ENCODE measurements at regions not wholly inside any gene's neighbourhood (a gene's known extent, or its start where the extent isn't known, plus 50 kb on each side); places are given as distances from the start of the nearest gene placed in this dataset.

- Histone ChIP-seq H3K27ac (replicated peaks in 1 of 4) (no peak overlapping the region), H3K4me1 (no peaks in the 10 kb centered on the region), H3K4me3 (no peak overlapping the region), H3K36me3 (no peaks in the 10 kb centered on the region), H3K9me3 (no peaks in the 10 kb centered on the region), H3K27me3 (no peaks in the 10 kb centered on the region)
- WGBS = 92% methylated on average over 3 of the region's 5 CpGs
- DNase-seq (ENCODE audit: extremely low spot score) = no peak
- TF ChIP-seq POLR2AphosphoS5 (IDR thresholded peaks at IDR 0.05) = no peak
- TF ChIP-seq POLR2A (IDR thresholded peaks at IDR 0.05; ENCODE audit: low read depth) = no peak
- TF ChIP-seq EP300 (IDR thresholded peaks at IDR 0.05) = no peak
- no peak for TF ChIP-seq CTCF (IDR thresholded peaks at IDR 0.05)
- intact Hi-C loops (cut with DNase I) = no loop called here
Observed at GRCh38 chr21:20645344-20645743, 352.9 kb upstream of the NCAM2 start.

DNA sequence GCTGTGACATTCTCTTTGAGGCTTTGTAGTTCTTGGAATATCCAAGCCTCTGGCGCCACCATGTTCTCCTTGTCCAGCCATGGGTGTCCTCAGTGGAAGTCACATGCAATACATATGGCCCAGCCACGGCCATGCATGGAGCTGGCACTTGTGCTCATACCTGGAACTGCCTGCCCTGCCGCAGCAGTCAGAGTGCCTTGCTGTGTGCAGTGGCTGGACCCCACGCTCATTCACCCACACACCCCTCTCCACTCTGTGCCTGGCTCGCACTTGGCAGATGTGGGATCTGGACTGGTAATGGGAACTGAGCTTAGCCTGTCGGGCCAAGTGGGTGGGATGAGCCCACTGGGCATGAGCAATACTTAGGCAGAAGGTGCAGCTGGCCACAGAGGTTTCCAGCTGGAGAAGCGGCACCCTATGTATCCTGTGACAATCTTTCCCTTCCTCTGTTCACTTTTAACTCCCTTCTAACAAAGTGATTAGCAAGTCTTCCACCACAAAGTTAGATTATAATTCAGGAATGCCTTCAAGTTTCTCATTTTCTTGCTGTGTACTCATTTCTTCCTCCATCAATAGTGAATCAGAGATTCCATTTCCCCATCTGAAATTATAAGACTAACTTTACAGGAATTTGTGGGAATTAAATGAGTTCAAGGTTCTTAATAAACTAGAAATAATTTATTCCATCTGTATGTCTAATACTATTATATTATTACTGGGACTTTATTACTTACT lies 351.6 kb upstream of the NCAM2 start:
- Histone ChIP-seq H3K4me3 (no peak overlapping the region), H3K27ac (replicated peaks in 1 of 4) (no peak overlapping the region), H3K9me3 (no peaks in the 10 kb centered on the region), H3K27me3 (no peaks in the 10 kb centered on the region), H3K36me3 (no peaks in the 10 kb centered on the region), H3K4me1 (no peaks in the 10 kb centered on the region)
- no peak for DNase-seq (ENCODE audit: extremely low spot score)
- intact Hi-C loops (cut with DNase I) = no loop called here
- no peak for TF ChIP-seq POLR2AphosphoS5 (IDR thresholded peaks at IDR 0.05)
- no peak for TF ChIP-seq EP300 (IDR thresholded peaks at IDR 0.05)
- no peak for TF ChIP-seq POLR2A (IDR thresholded peaks at IDR 0.05; ENCODE audit: low read depth)
- WGBS = 99% methylated on average over 5 of the region's 7 CpGs

DNA sequence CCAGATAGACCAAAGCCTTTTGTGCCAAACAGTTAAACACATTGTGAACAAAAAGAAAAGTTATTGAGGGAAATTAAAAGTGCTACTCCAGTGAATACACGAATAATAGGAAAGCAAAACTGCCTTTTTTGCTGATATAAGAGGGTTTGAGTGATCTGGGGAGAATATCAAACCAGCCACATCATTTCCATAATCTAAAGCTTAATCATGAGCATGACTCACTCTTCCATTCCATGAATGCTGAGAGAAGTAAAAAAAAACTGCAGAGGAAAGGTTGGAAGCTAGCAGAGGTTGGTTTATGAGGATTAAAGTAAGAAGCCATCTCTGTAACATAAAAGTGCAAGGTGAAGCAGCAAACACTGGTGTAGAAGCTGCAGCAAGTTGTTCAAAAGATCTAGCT lies 350.6 kb upstream of the NCAM2 start:
- 62% methylated on average over 1 of the region's 1 CpG for WGBS
- intact Hi-C loops (cut with DNase I) = no loop called here
- Histone ChIP-seq H3K27me3 (no peaks in the 10 kb centered on the region), H3K27ac (replicated peaks in 1 of 4) (no peak overlapping the region), H3K4me1 (no peaks in the 10 kb centered on the region), H3K9me3 (no peaks in the 10 kb centered on the region), H3K36me3 (no peaks in the 10 kb centered on the region), H3K4me3 (no peak overlapping the region)
- no peak for DNase-seq (ENCODE audit: extremely low spot score)
- TF ChIP-seq CTCF (IDR thresholded peaks at IDR 0.05) (no peak), EP300 (IDR thresholded peaks at IDR 0.05) (no peak), POLR2AphosphoS5 (IDR thresholded peaks at IDR 0.05) (no peak), POLR2A (IDR thresholded peaks at IDR 0.05; ENCODE audit: low read depth) (no peak)

GRCh38 chr21:20649231-20649630 lies 349.0 kb upstream of the NCAM2 start:
- no peak for DNase-seq (ENCODE audit: extremely low spot score)
- Histone ChIP-seq H3K27me3 (no peaks in the 10 kb centered on the region), H3K9me3 (no peaks in the 10 kb centered on the region), H3K4me1 (no peaks in the 10 kb centered on the region), H3K27ac (replicated peaks in 1 of 4) (no peak overlapping the region), H3K4me3 (no peak overlapping the region), H3K36me3 (no peaks in the 10 kb centered on the region)
- 84% methylated on average over 5 of the region's 5 CpGs for WGBS
- TF ChIP-seq EP300 (IDR thresholded peaks at IDR 0.05) (no peak), POLR2AphosphoS5 (IDR thresholded peaks at IDR 0.05) (no peak), POLR2A (IDR thresholded peaks at IDR 0.05; ENCODE audit: low read depth) (no peak), CTCF (IDR thresholded peaks at IDR 0.05) (no peak)
- intact Hi-C loops (cut with DNase I) = no loop called here

GRCh38 chr21:20652846-20653245 lies 345.4 kb upstream of the NCAM2 start:
- no peaks in the 10 kb centered on the region for H3K4me1 ChIP-seq
- TF ChIP-seq EP300 (IDR thresholded peaks at IDR 0.05) = no peak
- no peak for TF ChIP-seq POLR2AphosphoS5 (IDR thresholded peaks at IDR 0.05)
- TF ChIP-seq CTCF (IDR thresholded peaks at IDR 0.05) = no peak
- no peak for TF ChIP-seq POLR2A (IDR thresholded peaks at IDR 0.05; ENCODE audit: low read depth)
- intact Hi-C loops (cut with DNase I) = no loop called here
- H3K4me3 ChIP-seq = no peak overlapping the region
- H3K27ac ChIP-seq (replicated peaks in 1 of 4) = no peak overlapping the region
- no peak for DNase-seq (ENCODE audit: extremely low spot score)
- no peaks in the 10 kb centered on the region for H3K36me3 ChIP-seq
- no peaks in the 10 kb centered on the region for H3K27me3 ChIP-seq
- 83% methylated on average over 4 of the region's 4 CpGs for WGBS
- H3K9me3 ChIP-seq = no peaks in the 10 kb centered on the region
